GM19438 (cell line): ENCODE measurements at regions not wholly inside any gene's neighbourhood (a gene's known extent, or its start where the extent isn't known, plus 50 kb on each side); places are given as distances from the start of the nearest gene placed in this dataset.

Experiments
- ATAC-seq: cut with Tn5 transposase; IDR thresholded peaks from one replicate; pipeline ENCODE4 v1.9.1; 2021; ENCODE audit warnings: low read depth; ENCODE audit not compliant: unreplicated experiment

- ATAC-seq, result no peak
Measured at GRCh38 chr2:65499216-65499615, 66.8 kb upstream of the SPRED2 start.

GRCh38 chr2:65498396-65498795 lies 66.0 kb upstream of the SPRED2 start:
- no peak for ATAC-seq

GRCh38 chr2:65495251-65495877 lies 63.0 kb upstream of the SPRED2 start:
- no peak for ATAC-seq

GRCh38 chr2:65494078-65494477 lies 61.7 kb upstream of the SPRED2 start:
- no peak for ATAC-seq

- no peak for ATAC-seq
Measured at GRCh38 chr2:65491381-65491905, 59.0 kb upstream of the SPRED2 start.

GRCh38 chr2:65490222-65490621 lies 57.8 kb upstream of the SPRED2 start:
- no peak for ATAC-seq

- no peak for ATAC-seq
Measured at GRCh38 chr2:65489269-65489668, 56.9 kb upstream of the SPRED2 start.

GRCh38 chr2:65488527-65488926 lies 56.1 kb upstream of the SPRED2 start:
- ATAC-seq, result no peak

- ATAC-seq, result no peak
Measured at GRCh38 chr2:65487404-65487803, 55.0 kb upstream of the SPRED2 start.

GRCh38 chr2:65486802-65487201 lies 54.4 kb upstream of the SPRED2 start:
- ATAC-seq, result no peak

GRCh38 chr2:65486282-65486681 lies 53.9 kb upstream of the SPRED2 start:
- ATAC-seq, result no peak

- ATAC-seq, result no peak
Measured at GRCh38 chr2:65485839-65486238, 53.4 kb upstream of the SPRED2 start.

GRCh38 chr2:65483763-65484162 lies 51.4 kb upstream of the SPRED2 start:
- ATAC-seq, result no peak

- no peak for ATAC-seq
Measured at GRCh38 chr2:65482971-65483370, 50.6 kb upstream of the SPRED2 start.
